ENCODE measurements at regions not wholly inside any gene's neighbourhood (a gene's known extent, or its start where the extent isn't known, plus 50 kb on each side); places are given as distances from the start of the nearest gene placed in this dataset.

DNA sequence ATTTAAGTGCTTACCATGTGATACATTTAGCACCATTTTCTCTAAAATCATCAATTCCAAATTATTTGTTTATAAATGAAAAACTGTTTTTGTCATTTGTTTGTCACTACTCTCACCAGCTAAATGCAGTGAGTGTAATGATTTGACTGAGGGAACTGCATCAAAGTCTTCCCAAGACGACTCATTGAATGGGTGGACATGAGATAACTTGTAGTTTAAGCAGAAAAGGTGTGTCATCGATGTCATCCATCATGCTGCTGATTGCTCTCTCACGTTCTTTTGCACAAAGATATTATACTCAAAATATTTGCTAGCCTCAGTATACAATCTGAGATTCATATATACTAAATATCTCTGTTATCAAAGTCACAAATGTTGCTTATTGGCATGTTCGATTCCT, 366.5 kb downstream of the IRS2 start:
- TF ChIP-seq, protein P1, sequence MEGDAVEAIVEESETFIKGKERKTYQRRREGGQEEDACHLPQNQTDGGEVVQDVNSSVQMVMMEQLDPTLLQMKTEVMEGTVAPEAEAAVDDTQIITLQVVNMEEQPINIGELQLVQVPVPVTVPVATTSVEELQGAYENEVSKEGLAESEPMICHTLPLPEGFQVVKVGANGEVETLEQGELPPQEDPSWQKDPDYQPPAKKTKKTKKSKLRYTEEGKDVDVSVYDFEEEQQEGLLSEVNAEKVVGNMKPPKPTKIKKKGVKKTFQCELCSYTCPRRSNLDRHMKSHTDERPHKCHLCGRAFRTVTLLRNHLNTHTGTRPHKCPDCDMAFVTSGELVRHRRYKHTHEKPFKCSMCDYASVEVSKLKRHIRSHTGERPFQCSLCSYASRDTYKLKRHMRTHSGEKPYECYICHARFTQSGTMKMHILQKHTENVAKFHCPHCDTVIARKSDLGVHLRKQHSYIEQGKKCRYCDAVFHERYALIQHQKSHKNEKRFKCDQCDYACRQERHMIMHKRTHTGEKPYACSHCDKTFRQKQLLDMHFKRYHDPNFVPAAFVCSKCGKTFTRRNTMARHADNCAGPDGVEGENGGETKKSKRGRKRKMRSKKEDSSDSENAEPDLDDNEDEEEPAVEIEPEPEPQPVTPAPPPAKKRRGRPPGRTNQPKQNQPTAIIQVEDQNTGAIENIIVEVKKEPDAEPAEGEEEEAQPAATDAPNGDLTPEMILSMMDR (conservative IDR thresholded peaks at IDR 0.05): no peak
- no peak for TF ChIP-seq ZFX (IDR thresholded peaks at IDR 0.05)
- H3K27ac ChIP-seq: no peak overlapping the region

DNA sequence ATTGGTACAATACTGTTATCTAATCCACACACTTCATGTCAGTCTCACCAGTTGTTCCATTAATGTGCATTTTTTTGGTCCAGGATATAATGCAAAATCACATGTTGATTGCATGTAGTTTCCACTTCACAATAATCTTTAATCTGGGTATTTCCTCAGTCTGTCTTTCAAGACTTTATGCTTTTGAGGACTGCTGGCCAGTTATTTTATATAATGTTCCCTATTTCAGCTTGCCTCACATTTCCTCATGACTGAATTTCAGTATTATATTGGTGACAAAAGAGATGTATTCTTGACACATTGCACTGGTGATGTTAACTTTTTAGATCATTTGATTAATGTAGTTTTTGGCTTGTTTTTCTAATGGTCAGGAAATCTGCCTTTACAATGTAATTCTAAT, 368.3 kb downstream of the IRS2 start:
- no peak overlapping the region for H3K27ac ChIP-seq
- no peak for TF ChIP-seq ZFX (IDR thresholded peaks at IDR 0.05)
- TF ChIP-seq, protein P1 (conservative IDR thresholded peaks at IDR 0.05): no peak

DNA sequence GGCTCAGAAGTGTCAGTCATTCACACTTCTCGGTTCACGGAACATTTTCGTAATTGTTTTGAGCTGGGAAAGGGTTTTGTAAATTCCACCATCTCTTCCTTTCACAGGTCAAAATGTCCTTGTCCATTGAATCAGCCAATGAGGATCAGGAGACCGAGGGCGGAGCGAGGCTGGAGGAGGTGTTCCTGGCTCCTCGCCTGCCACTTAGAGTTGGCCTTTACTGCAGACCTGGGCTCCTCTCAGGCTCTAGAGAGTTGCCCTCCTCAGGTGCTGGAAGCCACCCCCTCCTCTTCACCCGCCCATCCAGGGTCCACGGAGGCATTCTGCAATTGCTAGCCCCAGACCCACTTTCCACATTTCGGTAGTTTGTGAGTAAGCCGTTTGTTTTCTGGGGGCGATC, 370.4 kb downstream of the IRS2 start:
- no peak for TF ChIP-seq ZFX (IDR thresholded peaks at IDR 0.05)
- TF ChIP-seq, protein P1 (conservative IDR thresholded peaks at IDR 0.05): no peak
- H3K27ac ChIP-seq: no peak overlapping the region

DNA sequence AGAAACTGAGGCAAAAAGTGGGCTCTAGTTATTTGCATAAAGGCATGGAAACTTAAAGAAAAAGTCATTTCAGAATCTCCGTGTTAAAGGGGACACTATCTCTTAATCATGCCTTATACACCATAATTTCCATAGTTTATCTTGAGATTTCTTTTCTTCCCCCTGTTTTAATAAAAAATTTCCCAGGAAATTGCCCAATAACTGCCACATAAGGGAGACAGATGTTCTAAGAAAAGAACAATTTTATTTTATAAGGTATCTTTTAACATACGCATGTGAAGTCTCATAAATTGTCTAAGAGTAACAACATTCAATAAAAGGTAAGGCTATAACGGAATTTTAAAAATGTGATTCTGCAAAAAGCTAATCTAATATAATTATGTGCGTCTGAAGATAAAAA, 371.3 kb downstream of the IRS2 start:
- H3K27ac ChIP-seq: no peak overlapping the region
- no peak for TF ChIP-seq ZFX (IDR thresholded peaks at IDR 0.05)
- TF ChIP-seq, protein P1 (conservative IDR thresholded peaks at IDR 0.05): no peak

DNA sequence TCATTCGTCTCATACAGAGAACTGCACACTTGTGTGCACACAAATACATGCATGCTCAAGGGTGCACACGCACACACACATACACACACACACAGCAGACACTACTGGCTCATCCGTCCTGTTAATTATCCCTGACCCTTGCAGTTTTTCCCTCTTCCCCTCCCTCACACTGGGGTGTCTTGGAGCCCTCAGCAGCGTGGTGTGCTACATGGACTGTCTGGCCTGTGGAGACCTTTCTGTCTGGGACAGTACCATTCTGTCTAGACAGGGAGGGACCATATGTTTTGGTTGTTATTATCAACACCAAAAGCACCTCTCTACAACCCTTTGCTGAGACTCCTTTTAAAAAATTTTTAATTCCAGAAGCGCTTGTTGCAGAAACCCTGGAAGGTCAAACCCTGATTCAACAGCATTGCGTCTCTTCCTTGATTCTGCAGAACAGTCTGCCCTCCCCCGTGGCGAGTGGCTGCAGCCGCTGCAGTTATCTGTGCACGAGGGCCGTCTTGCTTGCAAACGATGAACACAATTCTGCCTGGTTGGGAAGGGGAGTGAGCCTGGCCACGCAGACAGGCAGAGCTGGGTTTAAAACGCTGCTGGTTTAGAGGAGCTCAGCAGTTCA, 374.0 kb downstream of the IRS2 start:
- peak overlapping the region; percentile 21 for H3K27ac ChIP-seq
- no peak for TF ChIP-seq ZFX (IDR thresholded peaks at IDR 0.05)

DNA sequence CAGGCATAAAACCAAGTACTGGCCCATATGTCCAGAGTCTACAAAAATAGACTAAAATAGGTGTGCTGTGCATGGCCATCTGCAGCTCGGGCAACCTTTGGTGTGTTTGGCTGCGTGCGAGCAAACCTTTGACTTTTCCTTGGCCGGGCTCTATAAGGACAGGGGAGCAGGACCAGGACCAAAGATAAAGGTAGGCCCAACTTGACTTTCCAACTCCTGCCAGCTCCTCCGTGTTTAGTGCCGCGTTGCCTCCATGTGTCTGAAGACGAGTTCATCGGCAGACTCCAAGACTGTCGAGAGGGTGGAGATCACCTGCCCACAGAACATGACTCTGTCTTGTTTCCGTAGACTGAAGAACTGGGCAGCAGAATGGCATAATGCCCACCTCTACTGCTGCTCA, 375.5 kb downstream of the IRS2 start:
- TF ChIP-seq, protein P1 (conservative IDR thresholded peaks at IDR 0.05): no peak
- TF ChIP-seq ZFX (IDR thresholded peaks at IDR 0.05): no peak
- no peak overlapping the region for H3K27ac ChIP-seq

DNA sequence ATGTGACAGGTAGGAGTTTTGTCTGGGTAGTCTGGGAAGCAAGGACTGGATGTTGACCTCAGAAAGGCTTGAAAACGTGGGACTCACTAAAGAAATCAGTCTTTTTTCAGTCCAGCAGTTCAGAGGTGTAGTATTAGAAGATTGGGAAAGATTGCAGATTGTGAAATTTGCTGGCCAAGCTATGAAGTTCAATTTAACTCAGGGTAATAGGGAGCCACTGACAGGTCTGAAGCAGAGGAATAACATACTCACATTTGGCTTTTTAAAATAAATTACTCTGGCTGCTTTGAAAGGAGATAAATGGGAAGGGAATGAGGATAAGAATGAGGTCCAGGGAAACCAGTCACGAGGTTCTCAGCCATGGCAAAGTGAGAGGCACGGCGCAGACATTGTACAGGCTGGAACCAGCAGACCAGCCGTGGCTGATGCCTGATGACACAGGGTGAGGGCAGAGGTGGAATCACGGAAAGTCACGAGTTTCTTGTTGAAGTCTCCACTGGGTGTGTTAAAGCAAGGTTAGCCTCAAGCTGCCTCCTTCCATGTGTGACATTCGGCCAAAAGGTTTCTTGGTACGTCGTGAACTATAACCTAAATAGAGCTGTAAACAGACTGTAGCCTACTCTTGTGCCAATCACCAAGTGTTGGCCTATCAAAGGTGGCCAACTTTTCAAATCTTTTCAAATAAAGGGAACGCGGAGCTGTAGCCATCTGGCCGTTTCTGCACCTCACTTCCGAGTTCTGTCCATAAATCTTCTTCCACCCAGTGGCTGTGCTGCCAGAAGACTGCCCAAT, 377.6 kb downstream of the IRS2 start:
- no peak for TF ChIP-seq ZFX (IDR thresholded peaks at IDR 0.05)
- TF ChIP-seq, protein P1 (conservative IDR thresholded peaks at IDR 0.05): no peak

More for the DNA sequence above, 377.6 kb downstream of the IRS2 start:
- H3K27ac ChIP-seq: no peak overlapping the region
